HepG2 (cell line): ENCODE measurements at regions not wholly inside any gene's neighbourhood (a gene's known extent, or its start where the extent isn't known, plus 50 kb on each side); places are given as distances from the start of the nearest gene placed in this dataset.

Experiments
- ATAC-seq: fragments of 200-7000 bp; cut with Tn5 transposase; 3 replicates; pipeline ENCODE4 v1.9.1; 2020; ENCODE audit warnings: mild to moderate bottlenecking, moderate library complexity
- BruUV-seq: library from RNA; stranded (reverse); fragments of 400-500 nt; replicated peaks from 2 replicates; lab custom pipeline; 2021; lab: Mats Ljungman, UMichigan
- CTCF ChIA-PET: fragments of 300-600 bp; formaldehyde crosslinking; extraction: SDS; loops from one replicate; lab custom pipeline; 2021; ENCODE audit warnings: low total read pairs, inconsistent platforms, low intra/inter-chr PET ratio; lab: Yijun Ruan, JAX
- POLR2A ChIA-PET: fragments of 350-600 bp; sonication (Branson Sonifier 250); formaldehyde crosslinking; loops from one replicate; lab custom pipeline; 2020; ENCODE audit warnings: antibody characterized with exemption, inconsistent platforms; lab: Yijun Ruan, JAX
- DNase-seq: peaks from one replicate; pipeline ENCODE4 v3.0.0-alpha.2; 2015; ENCODE audit warnings: low spot score
- FAIRE-seq: peaks from 3 replicates; lab custom pipeline; 2011; peaks lifted over from hg19 to GRCh38; lab: Jason Lieb, UNC
- H2AFZ ChIP-seq: one replicate; pipeline ENCODE4 v1.6.1; 2011; ENCODE audit warnings: low read length, inconsistent platforms
- H3K27ac ChIP-seq: fragments of 300-600 bp; 3 replicates; pipeline ENCODE4 v1.8.0; 2011; ENCODE audit warnings: mixed run types, mild to moderate bottlenecking, mixed read lengths, low read length, inconsistent platforms; ENCODE audit not compliant: insufficient read depth; ENCODE audit errors: extremely low read length
- H3K27me3 ChIP-seq, 2 experiments: fragments of 200-600 bp in 1 of 2; 2 replicates in 1 of 2; 3 replicates in 1 of 2; pipeline versions ENCODE4 v1.6.0 to v1.8.0; 2011; ENCODE audit warnings: low read length in 2 of 2, mild to moderate bottlenecking in 2 of 2, moderate library complexity in 2 of 2, inconsistent platforms in 1 of 2; ENCODE audit not compliant: insufficient read depth in 2 of 2, control insufficient read depth in 1 of 2
- H3K36me3 ChIP-seq, 2 experiments: fragments of 200-600 bp in 1 of 2; replicated peaks in 1 of 2; 2 replicates in 1 of 2; 3 replicates in 1 of 2; pipeline versions ENCODE4 v1.5.1 to v1.8.0; 2011; ENCODE audit warnings: low read length in 2 of 2, inconsistent platforms in 1 of 2; ENCODE audit not compliant: insufficient read depth in 2 of 2, control insufficient read depth in 1 of 2
- H3K4me1 ChIP-seq: 2 replicates; pipeline ENCODE4 v1.5.1; 2012; ENCODE audit warnings: low read length, inconsistent platforms; ENCODE audit not compliant: insufficient read depth
- H3K4me2 ChIP-seq: 2 replicates; pipeline ENCODE4 v1.6.0; 2011; ENCODE audit warnings: low read depth, low read length, inconsistent platforms
- H3K4me3 ChIP-seq, 3 experiments: fragments of 200-600 bp in 1 of 3; sonication (generic), shearing (Covaris generic) in 1 of 3; replicated peaks in 1 of 3; 2 replicates each; pipeline ENCODE4 v1.5.1; 2011 to 2016; ENCODE audit warnings: low read length in 3 of 3, inconsistent platforms in 2 of 3, low read depth in 2 of 3, mild to moderate bottlenecking in 2 of 3, control low read depth in 1 of 3, mixed read lengths in 1 of 3; ENCODE audit not compliant: insufficient read depth in 1 of 3
- H3K79me2 ChIP-seq: one replicate; pipeline ENCODE4 v1.6.1; 2011; ENCODE audit warnings: low read length, inconsistent platforms; ENCODE audit not compliant: insufficient read depth
- H3K9ac ChIP-seq: 2 replicates; pipeline ENCODE4 v1.6.0; 2011; ENCODE audit warnings: mild to moderate bottlenecking, low read depth, low read length, inconsistent platforms; ENCODE audit not compliant: insufficient read depth
- H3K9me3 ChIP-seq: 2 replicates; pipeline ENCODE4 v1.5.1; 2012; ENCODE audit warnings: mild to moderate bottlenecking, low read length
- H4K20me1 ChIP-seq: 2 replicates; pipeline ENCODE4 v1.6.0; 2011; ENCODE audit warnings: inconsistent platforms, mild to moderate bottlenecking, low read length, moderate library complexity; ENCODE audit not compliant: insufficient read depth
- CBX1 ChIP-seq: IDR thresholded peaks from one replicate; pipeline ENCODE4 v1.6.1; 2016; ENCODE audit warnings: antibody characterized with exemption, low read depth
- KLF12 ChIP-seq: sonication (generic); formaldehyde crosslinking; IDR thresholded peaks from 2 replicates; pipeline ENCODE4 v1.4.0; 2020; ENCODE audit warnings: missing genetic modification reagents, borderline replicate concordance
- MAF1 ChIP-seq: sonication (generic); formaldehyde crosslinking; IDR thresholded peaks from 2 replicates; pipeline ENCODE4 v1.5.0; 2020; ENCODE audit warnings: missing genetic modification reagents, borderline replicate concordance
- STAG1 ChIP-seq: sonication (generic); formaldehyde crosslinking; IDR thresholded peaks from 2 replicates; pipeline ENCODE4 v1.4.0; 2020; ENCODE audit warnings: missing genetic modification reagents
- THYN1 ChIP-seq: sonication (generic); formaldehyde crosslinking; IDR thresholded peaks from 2 replicates; pipeline ENCODE4 v1.8.1; 2023; ENCODE audit warnings: low read depth, mild to moderate bottlenecking, moderate library complexity, missing genetic modification reagents, borderline replicate concordance
- YY1 ChIP-seq: IDR thresholded peaks from 2 replicates; pipeline ENCODE4 v1.6.1; 2011; ENCODE audit warnings: low read length, low read depth, moderate library complexity, mild to moderate bottlenecking; ENCODE audit not compliant: insufficient read depth, insufficient replicate concordance
- ZFP1 ChIP-seq: IDR thresholded peaks from 2 replicates; pipeline ENCODE4 v1.6.1; 2016
- ZNF138 ChIP-seq: sonication (generic); formaldehyde crosslinking; IDR thresholded peaks from 2 replicates; pipeline ENCODE4 v1.5.0; 2020; ENCODE audit warnings: mild to moderate bottlenecking, low read depth, missing genetic modification reagents
- ZNF296 ChIP-seq: sonication (generic); formaldehyde crosslinking; conservative IDR thresholded peaks from 2 replicates; pipeline ENCODE4 v1.5.0; 2020; ENCODE audit warnings: mild to moderate bottlenecking, missing genetic modification reagents
- ZNF33A ChIP-seq: sonication (generic); formaldehyde crosslinking; IDR thresholded peaks from 2 replicates; pipeline ENCODE4 v1.5.1; 2020; ENCODE audit warnings: missing genetic modification reagents, mild to moderate bottlenecking, moderate library complexity, borderline replicate concordance
- ZNF557 ChIP-seq: sonication (generic); formaldehyde crosslinking; IDR thresholded peaks from 2 replicates; pipeline ENCODE4 v1.4.0; 2020; ENCODE audit warnings: missing genetic modification reagents
- ZNF607 ChIP-seq: sonication (generic); formaldehyde crosslinking; IDR thresholded peaks from 2 replicates; pipeline ENCODE4 v1.5.1; 2020; ENCODE audit warnings: missing genetic modification reagents, mild to moderate bottlenecking, borderline replicate concordance
- ZNF850 ChIP-seq: sonication (generic); formaldehyde crosslinking; conservative IDR thresholded peaks from 2 replicates; pipeline ENCODE4 v1.9.0; 2021; ENCODE audit warnings: mild to moderate bottlenecking, missing genetic modification reagents
- WGBS: methylation state at CpG from one replicate; pipeline ENCODE4 v1.1.6; 2017; ENCODE audit warnings: low lambda C conversion rate; 5-methylcytosine and 5-hydroxymethylcytosine counted together
- in situ Hi-C: cut with HindIII; loops from 2 replicates; pipeline ENCODE4 v1.10.0; 2017; ENCODE audit warnings: low pct_unique_long_range_greater_than_20kb; ENCODE audit not compliant: extremely low pct_ligation_motif_present
- intact Hi-C: fragments of 100-400 bp; cut with micrococcal nuclease; formaldehyde crosslinking; loops from one replicate; pipeline ENCODE4 v1.10.0; 2022; ENCODE audit not compliant: unreplicated experiment
- TF ChIP-seq, protein P1 (sequence below): sonication (generic); formaldehyde crosslinking; IDR thresholded peaks from 2 replicates; pipeline ENCODE4 v1.9.0; 2021; ENCODE audit warnings: mild to moderate bottlenecking, missing genetic modification reagents

DNA sequence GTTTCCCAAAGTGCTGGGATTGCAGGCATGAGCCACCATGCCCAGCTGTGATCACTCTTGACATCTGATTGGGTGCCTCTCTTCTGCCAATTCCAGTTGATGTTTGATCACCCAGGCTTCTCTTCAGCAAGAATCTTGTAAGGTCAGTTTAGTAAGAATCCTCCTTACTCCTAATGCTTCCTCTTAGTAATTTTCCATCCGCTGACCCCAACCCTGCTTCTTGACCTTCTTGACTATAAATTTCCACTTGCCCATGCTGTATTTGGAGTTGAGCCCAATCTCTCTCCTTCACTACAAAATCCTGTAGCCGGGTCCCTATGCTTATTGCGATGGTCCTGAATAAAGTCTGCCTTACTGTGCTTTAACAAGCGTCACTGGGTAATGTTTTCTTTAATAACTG, 75.4 kb downstream of the DDIT4L start:
- FAIRE-seq (no peak), DNase-seq (no peak)
- no peak overlapping the region for H3K27ac ChIP-seq
- no peak overlapping the region for H3K4me3 ChIP-seq
- H3K4me2 ChIP-seq, result no peak overlapping the region
- CTCF ChIA-PET, result no interaction called here
- H3K9me3 ChIP-seq, result no peaks in the 10 kb centered on the region
- POLR2A ChIA-PET, result no interaction called here
- H3K27me3 ChIP-seq, result peaks cover 0 to 2% of the 10 kb centered on the region in 2 experiments; a peak in 2 of 5 replicates
- no TSS peak for BruUV-seq
- intact Hi-C loops, result no loop called here
- WGBS, result 18% methylated on average over 4 of the region's 4 CpGs
- H3K9ac ChIP-seq, result no peak overlapping the region
- no peak for TF ChIP-seq ZNF850
- no peak for TF ChIP-seq ZNF138
- no peak for TF ChIP-seq STAG1 (CRISPR knock-in tag)
- no peak for TF ChIP-seq ZNF607
- TF ChIP-seq, all 625 proteins: peak for 0
- Histone ChIP-seq H4K20me1 (no peaks in the 10 kb centered on the region), H2AFZ (no peak overlapping the region), H3K4me1 (no peaks in the 10 kb centered on the region), H3K79me2 (no peaks in the 10 kb centered on the region), H3K36me3 (no peaks in the 10 kb centered on the region)
- in situ Hi-C loops, result no loop called here
- ATAC-seq, result no peak

DNA sequence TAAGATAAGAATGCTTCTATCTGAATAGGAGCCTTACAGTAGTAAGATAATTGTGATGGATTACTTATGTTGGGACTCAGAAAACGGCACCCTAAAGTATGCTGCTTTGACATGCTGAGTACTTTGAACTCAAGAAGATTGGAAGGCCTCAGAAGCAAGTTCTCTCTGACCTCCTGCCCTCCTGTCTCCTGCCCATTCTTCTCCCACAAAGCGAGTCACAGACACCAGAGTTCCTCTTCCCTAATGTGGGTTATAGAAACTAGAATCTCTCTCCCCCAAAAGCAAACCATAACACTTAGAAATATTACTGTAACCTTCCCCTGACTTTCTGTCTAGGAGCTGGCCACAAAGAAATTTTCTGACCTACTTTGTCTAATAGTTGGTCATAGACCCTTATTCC, 76.5 kb downstream of the DDIT4L start:
- Histone ChIP-seq H3K4me1 (no peaks in the 10 kb centered on the region), H3K36me3 (no peaks in the 10 kb centered on the region), H4K20me1 (no peaks in the 10 kb centered on the region), H3K4me3 (no peak overlapping the region), H3K79me2 (no peaks in the 10 kb centered on the region), H3K27me3 (peaks cover 0 to under 1% of the 10 kb centered on the region in 2 experiments; a peak in 2 of 5 replicates), H3K27ac (no peak overlapping the region), H3K9ac (no peak overlapping the region), H3K9me3 (no peaks in the 10 kb centered on the region), H3K4me2 (no peak overlapping the region), H2AFZ (no peak overlapping the region)
- POLR2A ChIA-PET, result no interaction called here
- no peak for DNase-seq
- FAIRE-seq, result no peak
- ATAC-seq, result no peak
- no TSS peak for BruUV-seq
- intact Hi-C loops (no loop called here), in situ Hi-C loops (no loop called here)
- CTCF ChIA-PET, result no interaction called here
- WGBS, result 3% methylated on average over 2 of the region's 2 CpGs
- TF ChIP-seq MAF1 (CRISPR knock-in tag), result no peak
- TF ChIP-seq CBX1, result no peak
- no peak for TF ChIP-seq ZNF33A
- TF ChIP-seq ZFP1 (CRISPR knock-in tag), result no peak
- TF ChIP-seq ZNF557 (CRISPR knock-in tag), result no peak
- TF ChIP-seq, protein P1, sequence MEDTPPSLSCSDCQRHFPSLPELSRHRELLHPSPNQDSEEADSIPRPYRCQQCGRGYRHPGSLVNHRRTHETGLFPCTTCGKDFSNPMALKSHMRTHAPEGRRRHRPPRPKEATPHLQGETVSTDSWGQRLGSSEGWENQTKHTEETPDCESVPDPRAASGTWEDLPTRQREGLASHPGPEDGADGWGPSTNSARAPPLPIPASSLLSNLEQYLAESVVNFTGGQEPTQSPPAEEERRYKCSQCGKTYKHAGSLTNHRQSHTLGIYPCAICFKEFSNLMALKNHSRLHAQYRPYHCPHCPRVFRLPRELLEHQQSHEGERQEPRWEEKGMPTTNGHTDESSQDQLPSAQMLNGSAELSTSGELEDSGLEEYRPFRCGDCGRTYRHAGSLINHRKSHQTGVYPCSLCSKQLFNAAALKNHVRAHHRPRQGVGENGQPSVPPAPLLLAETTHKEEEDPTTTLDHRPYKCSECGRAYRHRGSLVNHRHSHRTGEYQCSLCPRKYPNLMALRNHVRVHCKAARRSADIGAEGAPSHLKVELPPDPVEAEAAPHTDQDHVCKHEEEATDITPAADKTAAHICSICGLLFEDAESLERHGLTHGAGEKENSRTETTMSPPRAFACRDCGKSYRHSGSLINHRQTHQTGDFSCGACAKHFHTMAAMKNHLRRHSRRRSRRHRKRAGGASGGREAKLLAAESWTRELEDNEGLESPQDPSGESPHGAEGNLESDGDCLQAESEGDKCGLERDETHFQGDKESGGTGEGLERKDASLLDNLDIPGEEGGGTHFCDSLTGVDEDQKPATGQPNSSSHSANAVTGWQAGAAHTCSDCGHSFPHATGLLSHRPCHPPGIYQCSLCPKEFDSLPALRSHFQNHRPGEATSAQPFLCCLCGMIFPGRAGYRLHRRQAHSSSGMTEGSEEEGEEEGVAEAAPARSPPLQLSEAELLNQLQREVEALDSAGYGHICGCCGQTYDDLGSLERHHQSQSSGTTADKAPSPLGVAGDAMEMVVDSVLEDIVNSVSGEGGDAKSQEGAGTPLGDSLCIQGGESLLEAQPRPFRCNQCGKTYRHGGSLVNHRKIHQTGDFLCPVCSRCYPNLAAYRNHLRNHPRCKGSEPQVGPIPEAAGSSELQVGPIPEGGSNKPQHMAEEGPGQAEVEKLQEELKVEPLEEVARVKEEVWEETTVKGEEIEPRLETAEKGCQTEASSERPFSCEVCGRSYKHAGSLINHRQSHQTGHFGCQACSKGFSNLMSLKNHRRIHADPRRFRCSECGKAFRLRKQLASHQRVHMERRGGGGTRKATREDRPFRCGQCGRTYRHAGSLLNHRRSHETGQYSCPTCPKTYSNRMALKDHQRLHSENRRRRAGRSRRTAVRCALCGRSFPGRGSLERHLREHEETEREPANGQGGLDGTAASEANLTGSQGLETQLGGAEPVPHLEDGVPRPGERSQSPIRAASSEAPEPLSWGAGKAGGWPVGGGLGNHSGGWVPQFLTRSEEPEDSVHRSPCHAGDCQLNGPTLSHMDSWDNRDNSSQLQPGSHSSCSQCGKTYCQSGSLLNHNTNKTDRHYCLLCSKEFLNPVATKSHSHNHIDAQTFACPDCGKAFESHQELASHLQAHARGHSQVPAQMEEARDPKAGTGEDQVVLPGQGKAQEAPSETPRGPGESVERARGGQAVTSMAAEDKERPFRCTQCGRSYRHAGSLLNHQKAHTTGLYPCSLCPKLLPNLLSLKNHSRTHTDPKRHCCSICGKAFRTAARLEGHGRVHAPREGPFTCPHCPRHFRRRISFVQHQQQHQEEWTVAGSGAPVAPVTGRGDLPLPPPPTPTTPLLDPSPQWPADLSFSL (CRISPR knock-in tag), result no peak
- no peak for TF ChIP-seq YY1
- no peak for TF ChIP-seq KLF12 (CRISPR knock-in tag)
- no peak for TF ChIP-seq THYN1 (CRISPR knock-in tag)
- TF ChIP-seq ZNF296 (CRISPR knock-in tag), result no peak
